ENCODE measurements at regions not wholly inside any gene's neighbourhood (a gene's known extent, or its start where the extent isn't known, plus 50 kb on each side); places are given as distances from the start of the nearest gene placed in this dataset.

DNA sequence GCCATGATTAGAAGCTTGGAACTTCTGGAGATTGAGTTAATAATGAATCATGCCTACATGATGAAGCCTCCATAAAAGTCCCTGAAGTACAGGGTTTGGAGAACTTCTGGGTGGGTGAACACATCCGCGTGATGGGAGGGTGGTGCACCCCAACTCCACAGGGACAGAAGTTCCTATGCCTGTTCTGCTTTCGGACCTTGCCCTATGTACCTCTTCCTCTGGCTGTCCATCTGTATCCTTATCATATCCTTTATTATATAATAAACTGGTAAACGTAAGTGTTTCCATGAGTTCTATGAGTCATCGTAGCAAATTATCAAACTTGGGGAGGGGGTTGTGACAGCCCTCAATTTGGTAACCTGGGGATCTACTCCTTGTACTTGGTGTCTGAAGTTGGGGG is 60.2 kb downstream of the ADM start:
- H3K27ac Mint-ChIP-seq = no peak overlapping the region; a peak in 1 of 7 replicates
- WGBS (ENCODE audit: extremely low coverage, insufficient read length, low lambda C conversion rate) = no CpG with 5 or more reads among the region's 5 CpGs

More for the DNA sequence above, 60.2 kb downstream of the ADM start:
- H3K9me3 Mint-ChIP-seq = peaks cover 17 to 21% of the 10 kb centered on the region in 2 experiments
- H3K18ac ChIP-seq (ENCODE audit: insufficient read length, low read depth, low read length) = no peak overlapping the region
- H3K4me1 Mint-ChIP-seq = peaks cover 12% of the 10 kb centered on the region in 2 experiments
- H2BK120ac ChIP-seq (ENCODE audit: low read depth, low read length, poor library complexity, severe bottlenecking) = no peak overlapping the region
- H3K23ac ChIP-seq (ENCODE audit: insufficient read length, low read depth, low read length) = no peak overlapping the region
- no peaks in the 10 kb centered on the region for H3K79me2 ChIP-seq (ENCODE audit: insufficient read depth, low read length)
- H3K36me3 Mint-ChIP-seq (ENCODE audit: insufficient read depth in 1 of 3, low read depth in 3 of 3) = peaks cover 3 to 35% (median 15%) of the 10 kb centered on the region in 3 experiments
- H2BK20ac ChIP-seq (ENCODE audit: low read depth, low read length, poor library complexity, severe bottlenecking) = no peak overlapping the region
- DNase-seq = no peak
- H3K27ac ChIP-seq (ENCODE audit: insufficient read length, low read depth, low read length) = no peak overlapping the region
- H2BK15ac ChIP-seq (ENCODE audit: low read depth, low read length) = no peak overlapping the region
- no peak overlapping the region for H2AK5ac ChIP-seq (ENCODE audit: insufficient read length, low read length)
- no peak overlapping the region for H3K4ac ChIP-seq (ENCODE audit: low read depth, low read length)
- H3K79me1 ChIP-seq (ENCODE audit: insufficient read depth, low read depth, low read length, poor library complexity, severe bottlenecking) = no peaks in the 10 kb centered on the region
- TF ChIP-seq, protein P1, sequence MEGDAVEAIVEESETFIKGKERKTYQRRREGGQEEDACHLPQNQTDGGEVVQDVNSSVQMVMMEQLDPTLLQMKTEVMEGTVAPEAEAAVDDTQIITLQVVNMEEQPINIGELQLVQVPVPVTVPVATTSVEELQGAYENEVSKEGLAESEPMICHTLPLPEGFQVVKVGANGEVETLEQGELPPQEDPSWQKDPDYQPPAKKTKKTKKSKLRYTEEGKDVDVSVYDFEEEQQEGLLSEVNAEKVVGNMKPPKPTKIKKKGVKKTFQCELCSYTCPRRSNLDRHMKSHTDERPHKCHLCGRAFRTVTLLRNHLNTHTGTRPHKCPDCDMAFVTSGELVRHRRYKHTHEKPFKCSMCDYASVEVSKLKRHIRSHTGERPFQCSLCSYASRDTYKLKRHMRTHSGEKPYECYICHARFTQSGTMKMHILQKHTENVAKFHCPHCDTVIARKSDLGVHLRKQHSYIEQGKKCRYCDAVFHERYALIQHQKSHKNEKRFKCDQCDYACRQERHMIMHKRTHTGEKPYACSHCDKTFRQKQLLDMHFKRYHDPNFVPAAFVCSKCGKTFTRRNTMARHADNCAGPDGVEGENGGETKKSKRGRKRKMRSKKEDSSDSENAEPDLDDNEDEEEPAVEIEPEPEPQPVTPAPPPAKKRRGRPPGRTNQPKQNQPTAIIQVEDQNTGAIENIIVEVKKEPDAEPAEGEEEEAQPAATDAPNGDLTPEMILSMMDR (conservative IDR thresholded peaks at IDR 0.05) = no peak
- H3K9me3 ChIP-seq (ENCODE audit: control insufficient read depth, low read depth, low read length) = no peaks in the 10 kb centered on the region
- no peak overlapping the region for H2AFZ ChIP-seq (ENCODE audit: low read length)
- no peak overlapping the region for H3K4me2 ChIP-seq (ENCODE audit: insufficient read depth, insufficient read length, low read length)
- peaks cover 4% of the 10 kb centered on the region for H4K20me1 ChIP-seq (ENCODE audit: control insufficient read depth, insufficient read depth, insufficient read length)
- H3K9ac ChIP-seq (ENCODE audit: extremely low read depth, insufficient read length, low read length) = no peak overlapping the region
- no peak overlapping the region for H4K91ac ChIP-seq (ENCODE audit: insufficient read length, low read depth, low read length)
- H3K56ac ChIP-seq (ENCODE audit: insufficient read length, low read depth, low read length) = no peak overlapping the region
- H4K5ac ChIP-seq (ENCODE audit: insufficient read length, low read depth, low read length) = no peak overlapping the region
- no peaks in the 10 kb centered on the region for H3K27me3 ChIP-seq (ENCODE audit: insufficient read depth, low read length)
- no peak overlapping the region for H2BK12ac ChIP-seq (ENCODE audit: insufficient read length, low read depth, low read length)
- no peak overlapping the region for H3T11ph ChIP-seq (ENCODE audit: low read length)
- no peak overlapping the region for H3K4me3 Mint-ChIP-seq
- H4K8ac ChIP-seq (replicated peaks; ENCODE audit: insufficient read length, low read depth, low read length) = no peak overlapping the region
- H3K23me2 ChIP-seq (ENCODE audit: insufficient read length, low read depth, low read length, poor library complexity, severe bottlenecking) = no peaks in the 10 kb centered on the region
- no peaks in the 10 kb centered on the region for H3K27me3 Mint-ChIP-seq (ENCODE audit: low read depth)
- H3K4me1 ChIP-seq (ENCODE audit: insufficient read depth, low read length) = peaks cover 2% of the 10 kb centered on the region
- no peak overlapping the region for H2BK5ac ChIP-seq (ENCODE audit: insufficient read length, low read length)
- H3K14ac ChIP-seq (ENCODE audit: insufficient read depth, low read length) = no peak overlapping the region

Data from H9 (cell line).